ENCODE measurements at regions not wholly inside any gene's neighbourhood (a gene's known extent, or its start where the extent isn't known, plus 50 kb on each side); places are given as distances from the start of the nearest gene placed in this dataset.

DNA sequence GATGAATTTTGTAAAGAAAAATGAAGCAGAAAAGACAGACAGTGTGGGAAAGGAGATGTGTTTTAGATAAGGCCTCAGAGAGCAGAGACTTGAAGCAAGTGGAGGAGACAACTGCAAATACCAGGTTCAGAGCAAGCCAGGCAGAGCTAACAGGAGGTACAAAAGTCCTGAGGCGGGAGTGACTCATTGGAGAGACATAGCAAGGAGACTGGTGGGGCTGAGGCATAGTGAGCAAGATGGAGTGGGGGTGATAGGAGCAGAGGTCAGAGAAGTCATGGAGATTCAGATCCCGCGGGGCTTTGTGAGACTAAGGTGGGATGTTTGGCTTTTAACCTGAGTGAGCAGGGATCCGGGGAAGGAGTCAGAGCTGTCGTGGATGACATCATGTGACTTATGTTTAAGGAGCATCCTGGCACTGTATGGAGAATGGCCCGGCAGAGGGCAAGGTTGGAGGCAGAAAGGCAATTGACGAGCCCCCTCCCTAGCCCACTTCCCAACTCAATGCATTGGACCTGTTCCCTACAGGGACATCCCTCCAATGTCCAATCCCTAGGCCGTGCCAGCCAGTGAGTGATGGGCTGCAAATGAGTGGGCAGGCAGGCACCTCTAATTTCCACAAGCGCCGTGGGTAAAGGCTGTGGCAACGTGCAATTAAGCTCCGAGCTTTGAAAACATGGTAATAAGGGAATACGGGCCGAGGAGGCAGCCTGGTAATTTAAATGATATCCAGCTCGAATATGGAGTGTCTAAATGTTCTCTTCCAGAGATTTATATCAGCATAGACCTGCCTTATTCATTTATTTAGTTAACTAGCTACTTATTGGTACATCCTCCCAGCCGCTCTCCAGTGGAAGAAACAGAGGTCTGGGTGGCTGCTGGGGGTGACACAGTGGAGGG, 206.8 kb upstream of the LHX5 start:
- no peak overlapping the region for H3K9ac ChIP-seq (ENCODE audit: low read length)
- no peaks in the 10 kb centered on the region for H3K9me3 ChIP-seq (ENCODE audit: control insufficient read depth, low read depth, low read length)
- no peaks in the 10 kb centered on the region for H3K27me3 ChIP-seq (ENCODE audit: control insufficient read depth, insufficient read depth, low read length)
- H3K4me1 ChIP-seq (ENCODE audit: control insufficient read depth, low read depth, low read length) = no peaks in the 10 kb centered on the region
- H3K4me3 ChIP-seq (ENCODE audit: low read length) = no peak overlapping the region
- H3K27ac ChIP-seq (ENCODE audit: low read length) = no peak overlapping the region
- H3K36me3 ChIP-seq (ENCODE audit: control insufficient read depth, low read depth, low read length) = no peaks in the 10 kb centered on the region

DNA sequence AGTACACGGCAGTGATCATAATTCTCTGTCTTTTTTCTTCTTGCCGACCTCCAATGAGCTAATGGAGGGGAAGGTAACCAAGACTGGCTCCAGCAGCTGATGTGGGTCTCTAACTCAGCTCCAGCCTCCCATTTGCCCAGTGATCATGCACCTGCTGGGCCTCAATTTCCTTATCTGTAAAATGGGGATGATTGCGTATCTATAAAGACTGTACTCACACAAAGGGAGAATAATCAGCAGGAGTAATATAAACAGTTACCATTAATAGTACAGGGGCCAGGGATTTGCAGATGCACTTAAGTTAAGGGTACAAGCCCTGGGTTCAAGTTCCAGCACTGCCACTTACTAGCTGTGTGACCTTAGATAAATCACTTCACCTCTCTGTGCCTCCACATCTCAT, 204.9 kb upstream of the LHX5 start:
- no peaks in the 10 kb centered on the region for H3K4me1 ChIP-seq (ENCODE audit: control insufficient read depth, low read depth, low read length)
- no peaks in the 10 kb centered on the region for H3K36me3 ChIP-seq (ENCODE audit: control insufficient read depth, low read depth, low read length)
- H3K4me3 ChIP-seq (ENCODE audit: low read length) = no peak overlapping the region
- no peaks in the 10 kb centered on the region for H3K9me3 ChIP-seq (ENCODE audit: control insufficient read depth, low read depth, low read length)
- no peaks in the 10 kb centered on the region for H3K27me3 ChIP-seq (ENCODE audit: control insufficient read depth, insufficient read depth, low read length)
- H3K27ac ChIP-seq (ENCODE audit: low read length) = no peak overlapping the region
- H3K9ac ChIP-seq (ENCODE audit: low read length) = no peak overlapping the region

DNA sequence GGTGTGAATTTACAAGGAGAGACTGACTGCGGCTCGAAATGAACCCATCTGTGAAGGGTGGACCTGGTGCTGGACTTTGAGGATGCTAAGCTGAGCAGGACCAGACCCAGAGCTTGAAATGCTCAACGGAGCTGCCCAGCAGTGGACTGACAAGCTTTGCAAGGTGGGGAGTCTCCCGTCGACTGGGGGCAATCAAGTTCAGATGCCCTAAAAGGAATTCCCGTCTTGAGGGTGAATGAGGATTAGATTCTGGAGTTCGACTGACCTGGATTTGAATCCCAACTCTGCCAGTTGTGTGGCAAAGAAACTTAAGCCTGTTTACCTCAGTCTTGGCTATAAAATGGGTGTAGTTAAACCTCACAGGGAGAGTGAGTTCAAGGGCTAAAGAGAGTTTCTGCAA, 204.4 kb upstream of the LHX5 start:
- no peak overlapping the region for H3K4me3 ChIP-seq (ENCODE audit: low read length)
- H3K4me1 ChIP-seq (ENCODE audit: control insufficient read depth, low read depth, low read length) = no peaks in the 10 kb centered on the region
- no peaks in the 10 kb centered on the region for H3K27me3 ChIP-seq (ENCODE audit: control insufficient read depth, insufficient read depth, low read length)
- no peaks in the 10 kb centered on the region for H3K36me3 ChIP-seq (ENCODE audit: control insufficient read depth, low read depth, low read length)
- no peak overlapping the region for H3K9ac ChIP-seq (ENCODE audit: low read length)
- H3K9me3 ChIP-seq (ENCODE audit: control insufficient read depth, low read depth, low read length) = no peaks in the 10 kb centered on the region
- no peak overlapping the region for H3K27ac ChIP-seq (ENCODE audit: low read length)

DNA sequence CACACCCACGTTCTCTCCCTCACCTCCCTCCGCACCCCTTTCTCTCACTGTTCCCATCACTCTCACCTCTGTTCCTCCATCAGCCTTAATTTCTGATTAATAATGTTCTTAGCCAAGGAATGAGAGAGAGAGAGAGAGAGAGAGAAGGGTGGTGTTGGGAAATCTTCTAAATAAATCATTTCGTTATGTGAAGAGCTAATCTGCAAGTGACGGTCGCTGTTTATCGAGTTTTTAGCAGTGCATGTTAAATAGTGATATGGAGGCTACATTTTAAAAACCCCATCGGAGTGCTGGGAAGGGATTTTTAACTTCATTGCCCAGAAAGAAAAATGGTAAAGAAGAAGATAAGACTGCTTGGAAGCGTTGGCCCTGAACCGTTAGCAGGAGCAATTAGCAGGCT, 203.3 kb upstream of the LHX5 start:
- H3K27ac ChIP-seq (ENCODE audit: low read length) = no peak overlapping the region
- no peak overlapping the region for H3K9ac ChIP-seq (ENCODE audit: low read length)
- H3K36me3 ChIP-seq (ENCODE audit: control insufficient read depth, low read depth, low read length) = no peaks in the 10 kb centered on the region
- H3K9me3 ChIP-seq (ENCODE audit: control insufficient read depth, low read depth, low read length) = no peaks in the 10 kb centered on the region
- no peaks in the 10 kb centered on the region for H3K27me3 ChIP-seq (ENCODE audit: control insufficient read depth, insufficient read depth, low read length)
- no peak overlapping the region for H3K4me3 ChIP-seq (ENCODE audit: low read length)
- H3K4me1 ChIP-seq (ENCODE audit: control insufficient read depth, low read depth, low read length) = no peaks in the 10 kb centered on the region

DNA sequence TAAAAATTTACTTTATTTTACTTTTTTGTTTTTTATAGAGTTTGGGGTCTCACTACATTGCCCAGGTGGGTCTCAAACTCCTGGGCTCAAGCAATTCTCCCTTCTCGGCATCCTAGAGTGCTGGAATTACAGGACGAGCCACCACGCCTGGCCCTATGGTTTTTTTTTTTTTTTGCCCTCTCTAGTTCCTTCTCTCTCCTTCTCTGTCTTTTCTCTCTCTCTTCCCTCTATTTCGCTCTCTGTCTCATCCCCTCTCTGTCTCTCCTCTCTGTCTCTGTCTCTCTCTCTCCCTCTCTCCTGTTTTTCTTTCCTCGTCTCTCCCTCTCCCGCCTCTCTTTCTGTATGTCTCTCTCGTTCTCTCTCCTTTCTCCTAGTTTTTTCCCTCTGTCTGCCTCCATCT, 202.6 kb upstream of the LHX5 start:
- Histone ChIP-seq H3K9ac (ENCODE audit: low read length) (no peak overlapping the region), H3K4me1 (ENCODE audit: control insufficient read depth, low read depth, low read length) (no peaks in the 10 kb centered on the region), H3K27ac (ENCODE audit: low read length) (no peak overlapping the region), H3K9me3 (ENCODE audit: control insufficient read depth, low read depth, low read length) (no peaks in the 10 kb centered on the region), H3K27me3 (ENCODE audit: control insufficient read depth, insufficient read depth, low read length) (no peaks in the 10 kb centered on the region), H3K36me3 (ENCODE audit: control insufficient read depth, low read depth, low read length) (no peaks in the 10 kb centered on the region), H3K4me3 (ENCODE audit: low read length) (no peak overlapping the region)

DNA sequence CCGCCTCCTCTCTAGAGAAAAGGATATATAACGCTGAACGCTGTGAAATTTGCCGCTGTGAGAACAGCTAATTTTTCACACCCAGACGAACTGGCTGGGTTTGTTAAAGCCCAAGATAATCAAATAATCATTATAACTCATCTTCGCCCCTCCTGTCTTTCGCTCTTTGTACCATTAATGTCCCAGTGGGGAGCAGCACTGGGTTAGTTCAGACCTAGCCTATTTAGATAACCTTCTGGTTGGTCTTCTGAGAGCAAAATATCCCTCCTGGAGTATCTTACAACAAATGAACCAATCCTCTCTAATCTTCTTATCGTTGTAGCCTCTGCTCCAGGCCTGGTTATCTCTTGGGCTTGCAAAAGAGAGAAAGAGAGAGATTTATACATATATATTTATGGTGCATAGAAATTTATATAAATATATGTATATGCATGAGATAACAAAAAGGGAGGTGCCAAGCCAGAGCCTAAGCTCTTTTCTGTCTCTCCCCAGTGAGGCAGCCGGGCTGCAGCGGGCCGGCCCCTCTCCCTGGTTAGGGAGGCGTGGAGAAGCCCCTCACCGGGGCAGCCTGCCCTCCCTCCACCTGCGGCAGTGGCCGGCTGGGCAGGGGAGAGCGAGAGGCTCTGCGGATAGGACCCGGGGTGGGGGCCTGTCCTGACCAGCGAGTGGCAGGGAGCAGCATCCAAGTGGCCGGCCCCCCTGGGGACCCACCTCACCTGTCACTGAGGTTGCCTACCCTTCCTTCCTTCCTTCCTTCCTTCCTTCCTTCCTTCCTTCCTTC, 202.0 kb upstream of the LHX5 start:
- H3K4me1 ChIP-seq (ENCODE audit: control insufficient read depth, low read depth, low read length) = no peaks in the 10 kb centered on the region
- H3K9me3 ChIP-seq (ENCODE audit: control insufficient read depth, low read depth, low read length) = no peaks in the 10 kb centered on the region
- H3K36me3 ChIP-seq (ENCODE audit: control insufficient read depth, low read depth, low read length) = no peaks in the 10 kb centered on the region
- no peak overlapping the region for H3K4me3 ChIP-seq (ENCODE audit: low read length)
- no peak overlapping the region for H3K9ac ChIP-seq (ENCODE audit: low read length)
- no peak overlapping the region for H3K27ac ChIP-seq (ENCODE audit: low read length)
- H3K27me3 ChIP-seq (ENCODE audit: control insufficient read depth, insufficient read depth, low read length) = no peaks in the 10 kb centered on the region

DNA sequence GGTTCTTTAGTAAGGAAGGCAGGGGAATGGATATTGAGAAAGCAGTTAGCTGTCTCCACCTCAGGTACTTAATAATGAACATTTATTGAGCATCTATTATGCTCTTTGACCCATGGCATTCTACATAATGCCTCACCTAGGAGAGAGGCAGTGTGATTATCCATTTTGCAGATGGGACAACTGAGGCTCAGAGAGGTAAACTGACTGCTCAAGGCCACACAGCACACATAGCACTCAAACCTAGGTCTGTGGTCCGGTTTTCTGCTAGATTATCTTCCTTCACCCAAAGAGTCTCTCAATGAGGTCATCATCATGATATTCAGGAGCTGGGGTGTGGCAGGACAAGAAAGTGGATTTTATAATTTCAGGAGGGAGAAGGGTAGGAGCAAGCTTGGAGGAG, 199.1 kb upstream of the LHX5 start:
- Histone ChIP-seq H3K36me3 (ENCODE audit: control insufficient read depth, low read depth, low read length) (no peaks in the 10 kb centered on the region), H3K27ac (ENCODE audit: low read length) (no peak overlapping the region), H3K9ac (ENCODE audit: low read length) (no peak overlapping the region), H3K9me3 (ENCODE audit: control insufficient read depth, low read depth, low read length) (no peaks in the 10 kb centered on the region), H3K4me3 (ENCODE audit: low read length) (no peak overlapping the region), H3K4me1 (ENCODE audit: control insufficient read depth, low read depth, low read length) (no peaks in the 10 kb centered on the region), H3K27me3 (ENCODE audit: control insufficient read depth, insufficient read depth, low read length) (no peaks in the 10 kb centered on the region)

DNA sequence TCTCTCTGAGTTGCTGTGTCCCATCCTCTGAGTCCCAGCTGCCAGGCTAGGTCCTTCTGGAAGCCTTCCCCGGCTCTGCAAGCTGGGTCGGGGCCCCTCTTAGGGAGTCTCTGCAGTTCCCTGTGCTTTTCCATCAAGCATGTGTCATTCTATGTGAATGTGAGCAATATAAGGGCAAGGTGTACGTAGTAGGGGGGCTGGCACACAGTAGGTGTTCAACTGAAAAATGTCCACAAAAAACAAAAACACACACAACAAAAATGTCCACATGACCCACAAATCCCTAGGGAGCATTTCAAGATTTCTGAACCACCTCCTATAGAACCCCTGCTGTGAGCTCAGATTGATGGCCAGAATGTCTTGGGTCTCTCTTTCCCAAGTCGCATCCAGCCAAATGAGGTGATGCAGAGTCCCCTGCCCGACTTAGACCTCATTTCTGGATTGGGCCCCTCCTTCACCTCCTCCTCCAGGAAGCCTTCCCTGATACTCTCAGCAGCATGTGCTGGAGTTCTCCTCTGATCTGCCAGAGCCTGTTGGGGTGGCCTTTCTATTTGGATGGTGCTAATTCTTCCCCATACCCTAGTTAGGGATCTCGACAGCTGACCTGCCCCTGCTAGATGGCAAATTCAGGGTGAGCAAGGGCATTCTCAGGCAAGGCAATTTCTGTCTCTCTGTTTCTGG, 196.1 kb upstream of the LHX5 start:
- Histone ChIP-seq H3K4me1 (ENCODE audit: control insufficient read depth, low read depth, low read length) (peaks cover 8% of the 10 kb centered on the region), H3K27ac (ENCODE audit: low read length) (no peak overlapping the region), H3K4me3 (ENCODE audit: low read length) (no peak overlapping the region), H3K36me3 (ENCODE audit: control insufficient read depth, low read depth, low read length) (no peaks in the 10 kb centered on the region), H3K27me3 (ENCODE audit: control insufficient read depth, insufficient read depth, low read length) (no peaks in the 10 kb centered on the region), H3K9me3 (ENCODE audit: control insufficient read depth, low read depth, low read length) (no peaks in the 10 kb centered on the region), H3K9ac (ENCODE audit: low read length) (no peak overlapping the region)

DNA sequence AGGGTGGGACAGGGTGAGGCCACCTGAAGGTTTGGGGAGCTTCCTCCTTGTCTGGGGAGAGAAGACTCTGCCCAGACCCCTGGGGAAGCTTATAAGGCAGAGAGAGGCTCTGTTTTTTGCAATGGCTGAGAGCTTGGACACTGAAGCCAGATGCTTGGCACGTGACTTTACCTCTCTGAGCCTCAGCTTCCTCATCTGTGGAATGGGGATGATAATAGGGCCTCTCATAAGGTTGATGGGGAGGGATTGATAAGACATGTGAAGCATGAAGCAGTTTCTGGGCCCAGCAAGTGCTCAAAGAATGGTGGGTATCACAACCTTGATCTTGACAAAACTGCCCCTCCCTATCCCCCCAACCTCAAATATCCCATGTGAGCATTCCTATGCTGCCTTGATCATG, 195.4 kb upstream of the LHX5 start:
- peaks cover 8% of the 10 kb centered on the region for H3K4me1 ChIP-seq (ENCODE audit: control insufficient read depth, low read depth, low read length)
- no peaks in the 10 kb centered on the region for H3K27me3 ChIP-seq (ENCODE audit: control insufficient read depth, insufficient read depth, low read length)
- H3K36me3 ChIP-seq (ENCODE audit: control insufficient read depth, low read depth, low read length) = no peaks in the 10 kb centered on the region

DNA sequence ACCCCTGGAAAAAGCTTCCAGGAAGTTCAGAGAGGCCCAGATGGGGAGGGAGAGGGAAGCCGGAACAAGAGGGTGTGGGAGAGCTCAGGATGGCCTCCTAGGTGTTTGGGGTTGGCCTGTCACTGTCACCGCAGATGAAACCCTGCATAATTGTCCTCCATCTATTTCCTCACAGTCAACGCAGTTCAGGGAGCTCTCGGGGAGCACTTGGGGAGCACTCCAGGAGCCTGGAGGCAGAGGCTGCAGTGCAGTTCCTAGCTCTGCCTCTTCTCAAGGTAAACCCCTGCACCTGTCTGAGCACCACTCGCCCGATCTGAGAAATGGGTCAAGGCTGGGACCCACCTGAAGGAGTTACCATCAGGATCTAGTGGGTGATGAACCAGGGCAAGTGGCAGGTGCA, 194.6 kb upstream of the LHX5 start:
- Histone ChIP-seq H3K27me3 (ENCODE audit: control insufficient read depth, insufficient read depth, low read length) (no peaks in the 10 kb centered on the region), H3K9me3 (ENCODE audit: control insufficient read depth, low read depth, low read length) (no peaks in the 10 kb centered on the region), H3K9ac (ENCODE audit: low read length) (no peak overlapping the region), H3K36me3 (ENCODE audit: control insufficient read depth, low read depth, low read length) (no peaks in the 10 kb centered on the region), H3K4me3 (ENCODE audit: low read length) (no peak overlapping the region), H3K27ac (ENCODE audit: low read length) (no peak overlapping the region), H3K4me1 (ENCODE audit: control insufficient read depth, low read depth, low read length) (peaks cover 8% of the 10 kb centered on the region)

More for the DNA sequence above, 195.4 kb upstream of the LHX5 start:
- no peak overlapping the region for H3K27ac ChIP-seq (ENCODE audit: low read length)
- H3K9ac ChIP-seq (ENCODE audit: low read length) = no peak overlapping the region
- H3K9me3 ChIP-seq (ENCODE audit: control insufficient read depth, low read depth, low read length) = no peaks in the 10 kb centered on the region
- no peak overlapping the region for H3K4me3 ChIP-seq (ENCODE audit: low read length)

DNA sequence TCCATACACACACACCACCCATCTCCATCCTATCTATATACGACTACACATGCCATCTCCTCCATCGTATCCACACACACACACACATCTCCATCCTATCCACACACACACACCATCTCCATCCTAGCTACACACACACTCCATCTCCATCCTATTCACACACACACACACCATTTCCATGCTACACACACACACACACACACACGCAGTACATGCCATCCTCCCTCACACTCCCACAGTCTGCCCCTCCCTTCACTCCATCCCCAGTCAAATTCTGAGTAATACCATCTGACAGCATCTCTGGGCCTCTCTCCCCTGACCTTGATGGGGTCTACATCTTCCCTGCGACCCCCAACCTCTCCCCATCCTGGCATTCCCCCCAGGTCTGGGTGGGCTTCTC, 193.8 kb upstream of the LHX5 start:
- Histone ChIP-seq H3K4me3 (ENCODE audit: low read length) (no peak overlapping the region), H3K9ac (ENCODE audit: low read length) (no peak overlapping the region), H3K27ac (ENCODE audit: low read length) (no peak overlapping the region), H3K36me3 (ENCODE audit: control insufficient read depth, low read depth, low read length) (no peaks in the 10 kb centered on the region), H3K4me1 (ENCODE audit: control insufficient read depth, low read depth, low read length) (peaks cover 8% of the 10 kb centered on the region), H3K27me3 (ENCODE audit: control insufficient read depth, insufficient read depth, low read length) (no peaks in the 10 kb centered on the region), H3K9me3 (ENCODE audit: control insufficient read depth, low read depth, low read length) (no peaks in the 10 kb centered on the region)

Measured in iPS-18a (cell line).